HCT116 (cell line): ENCODE measurements at regions not wholly inside any gene's neighbourhood (a gene's known extent, or its start where the extent isn't known, plus 50 kb on each side); places are given as distances from the start of the nearest gene placed in this dataset.

Experiments used
- ATAC-seq: fragments of 200-7000 bp; cut with Tn5 transposase; 2 replicates; pipeline ENCODE4 v1.9.1; 2020; ENCODE audit warnings: mild to moderate bottlenecking, moderate library complexity
- BruUV-seq: library from RNA; stranded (reverse); fragments of 400-500 nt; replicated peaks from 2 replicates; lab custom pipeline; 2021; lab: Mats Ljungman, UMichigan
- CTCF ChIA-PET: fragments of 300-600 bp; sonication (Branson Sonifier 250); formaldehyde crosslinking; loops from one replicate; lab custom pipeline; 2021; ENCODE audit warnings: antibody characterized with exemption; lab: Charles Lee
- POLR2A ChIA-PET: fragments of 300-600, 350-600 bp; sonication (Branson Sonifier 250); formaldehyde crosslinking; loops from one replicate; lab custom pipeline; 2021; ENCODE audit warnings: antibody characterized with exemption; lab: Charles Lee
- RAD21 ChIA-PET, 2 experiments: fragments of 300-600 bp; sonication (Branson Sonifier 250); formaldehyde crosslinking; loops; one replicate each; lab custom pipeline; 2023; ENCODE audit warnings: low total read pairs in 2 of 2; ENCODE audit not compliant: uncharacterized antibody in 2 of 2, unreplicated experiment in 2 of 2, low non-redundant PET in 1 of 2; lab: Charles Lee
- DNase-seq: peaks from one replicate; pipeline ENCODE4 v3.0.0-alpha.2; 2010; ENCODE audit warnings: low read depth, low spot score
- H2AFZ ChIP-seq: fragments of 200-600 bp; shearing (Covaris generic), sonication (generic); 2 replicates; pipeline ENCODE4 v1.6.1; 2017; ENCODE audit warnings: low read depth, mixed run types, mixed read lengths, antibody characterized with exemption, low read length; ENCODE audit not compliant: poor library complexity, severe bottlenecking
- H3K27ac ChIP-seq: 2 replicates; pipeline ENCODE4 v1.5.1; 2012; ENCODE audit warnings: low read depth, low read length
- H3K27me3 ChIP-seq: fragments of 200-600 bp; sonication (generic); 2 replicates; pipeline ENCODE4 v1.6.1; 2016; ENCODE audit warnings: mixed run types, low read length, mixed read lengths; ENCODE audit not compliant: insufficient read depth
- H3K36me3 ChIP-seq, 2 experiments: fragments of 200-500 bp in 1 of 2; fragments of 200-600 bp in 1 of 2; sonication (Bioruptor generic) in 1 of 2; sonication (generic) in 1 of 2; 2 replicates each; pipeline versions ENCODE4 v1.5.1 to v1.6.1; 2014 to 2016; ENCODE audit warnings: low read length in 2 of 2, inconsistent platforms in 1 of 2, mixed read lengths in 1 of 2, mixed run types in 1 of 2; ENCODE audit not compliant: insufficient read depth in 2 of 2, control insufficient read depth in 1 of 2
- H3K4me1 ChIP-seq, 2 experiments: fragments of 200-600 bp in 1 of 2; sonication (generic) in 1 of 2; 2 replicates each; pipeline versions ENCODE4 v1.5.1 to v1.6.1; 2012 to 2017; ENCODE audit warnings: low read length in 2 of 2, inconsistent platforms in 1 of 2, mild to moderate bottlenecking in 1 of 2, mixed read lengths in 1 of 2, mixed run types in 1 of 2, moderate library complexity in 1 of 2; ENCODE audit not compliant: insufficient read depth in 2 of 2, control insufficient read depth in 1 of 2
- H3K4me2 ChIP-seq: fragments of 200-600 bp; sonication (generic); 2 replicates; pipeline ENCODE4 v1.6.1; 2017; ENCODE audit warnings: mixed run types, low read length, mixed read lengths
- H3K4me3 ChIP-seq, 2 experiments: fragments of 200-600 bp in 1 of 2; sonication (generic) in 1 of 2; replicated peaks in 1 of 2; 2 replicates each; pipeline ENCODE4 v1.5.1; 2011 to 2016; ENCODE audit warnings: low read length in 2 of 2, control low read depth in 1 of 2, low read depth in 1 of 2, mild to moderate bottlenecking in 1 of 2, mixed read lengths in 1 of 2, mixed run types in 1 of 2
- H3K79me2 ChIP-seq: fragments of 200-600 bp; sonication (generic); 2 replicates; pipeline ENCODE4 v1.6.1; 2017; ENCODE audit warnings: mild to moderate bottlenecking, mixed run types, low read length, moderate library complexity, mixed read lengths; ENCODE audit not compliant: insufficient read depth
- H3K9ac ChIP-seq: fragments of 200-600 bp; sonication (generic); 2 replicates; pipeline ENCODE4 v1.6.1; 2016; ENCODE audit warnings: low read length, mixed read lengths
- H3K9me2 ChIP-seq: fragments of 200-600 bp; sonication (generic), shearing (Covaris generic); 2 replicates; pipeline ENCODE4 v1.6.1; 2017; ENCODE audit warnings: mixed run types, mild to moderate bottlenecking, moderate library complexity; ENCODE audit not compliant: insufficient read depth
- H3K9me3 ChIP-seq, 2 experiments: fragments of 200-500 bp in 1 of 2; fragments of 200-600 bp in 1 of 2; sonication (Bioruptor generic) in 1 of 2; sonication (generic) in 1 of 2; 2 replicates each; pipeline ENCODE4 v1.6.1; 2014 to 2017; ENCODE audit warnings: low read length in 2 of 2, mixed read lengths in 2 of 2, inconsistent platforms in 1 of 2, low read depth in 1 of 2, mild to moderate bottlenecking in 1 of 2, mixed run types in 1 of 2, moderate library complexity in 1 of 2; ENCODE audit not compliant: control insufficient read depth in 1 of 2, insufficient read depth in 1 of 2
- H4K20me1 ChIP-seq: fragments of 200-600 bp; sonication (generic), shearing (Covaris generic); 2 replicates; pipeline ENCODE4 v1.6.1; 2017; ENCODE audit warnings: mixed run types, mild to moderate bottlenecking, moderate library complexity; ENCODE audit not compliant: insufficient read depth
- CBX3 ChIP-seq: IDR thresholded peaks from 2 replicates; pipeline ENCODE4 v1.6.1; 2012; ENCODE audit warnings: low read depth
- EGR1 ChIP-seq: IDR thresholded peaks from 2 replicates; pipeline ENCODE4 v1.6.1; 2012; ENCODE audit warnings: low read depth
- ELF1 ChIP-seq: IDR thresholded peaks from 2 replicates; pipeline ENCODE4 v1.6.1; 2012; ENCODE audit warnings: low read depth, borderline replicate concordance
- EZH2phosphoT487 ChIP-seq: fragments of 200-600 bp; IDR thresholded peaks from 2 replicates; pipeline ENCODE4 v1.6.1; 2018; ENCODE audit warnings: antibody characterized with exemption, borderline replicate concordance
- FOSL1 ChIP-seq: IDR thresholded peaks from 2 replicates; pipeline ENCODE4 v1.6.1; 2012; ENCODE audit warnings: low read depth
- JUND ChIP-seq: IDR thresholded peaks from 2 replicates; pipeline ENCODE4 v1.6.1; 2012
- POLR2A ChIP-seq: IDR thresholded peaks from 2 replicates; pipeline ENCODE4 v1.7.0; 2011; ENCODE audit warnings: borderline replicate concordance; ENCODE audit not compliant: insufficient read depth, insufficient read length; ENCODE audit errors: extremely low read depth
- POLR2AphosphoS5 ChIP-seq: IDR thresholded peaks from 2 replicates; pipeline ENCODE4 v1.6.1; 2011; ENCODE audit warnings: mild to moderate bottlenecking, low read depth, low read length, moderate library complexity
- RAD21 ChIP-seq: IDR thresholded peaks from 2 replicates; pipeline ENCODE4 v1.6.1; 2012; ENCODE audit warnings: low read depth, mild to moderate bottlenecking
- SP1 ChIP-seq: IDR thresholded peaks from 2 replicates; pipeline ENCODE4 v1.6.1; 2012; ENCODE audit warnings: low read depth
- SRF ChIP-seq: IDR thresholded peaks from 2 replicates; pipeline ENCODE4 v1.6.1; 2012; ENCODE audit warnings: low read depth
- TCF7L2 ChIP-seq: IDR thresholded peaks from 2 replicates; pipeline ENCODE4 v1.7.0; 2011; ENCODE audit warnings: borderline replicate concordance, inconsistent platforms; ENCODE audit not compliant: insufficient read depth, insufficient read length; ENCODE audit errors: extremely low read depth
- ZFX ChIP-seq: fragments of 450-650 bp; IDR thresholded peaks from 2 replicates; pipeline ENCODE4 v1.6.1; 2017
- ZNF274 ChIP-seq: fragments of 200-500 bp; sonication (Bioruptor generic); IDR thresholded peaks from 2 replicates; pipeline ENCODE4 v1.6.1; 2014; ENCODE audit warnings: mild to moderate bottlenecking, low read depth, low read length, inconsistent platforms
- intact Hi-C: fragments of 100-400 bp; cut with micrococcal nuclease; formaldehyde crosslinking; loops from 2 replicates; pipeline ENCODE4 v1.10.0; 2022
- TF ChIP-seq, protein P1 (sequence below): IDR thresholded peaks from 2 replicates; pipeline ENCODE4 v1.6.1; 2012
- TF ChIP-seq, protein P2 (sequence below), 3 experiments: fragments of 200-600 bp in 1 of 3; sonication (generic) in 1 of 3; IDR thresholded peaks in 2 of 3; conservative IDR thresholded peaks in 1 of 3; 2 replicates each; pipeline ENCODE4 v1.5.1; 2012 to 2017; ENCODE audit warnings: low read depth in 2 of 3, low read length in 2 of 3, antibody characterized with exemption in 1 of 3, borderline replicate concordance in 1 of 3, control low read depth in 1 of 3, mild to moderate bottlenecking in 1 of 3, mixed read lengths in 1 of 3, mixed run types in 1 of 3, moderate library complexity in 1 of 3; ENCODE audit not compliant: insufficient read depth in 1 of 3
- TF ChIP-seq, protein P3 (sequence below): IDR thresholded peaks from 2 replicates; pipeline ENCODE4 v1.6.1; 2011; ENCODE audit warnings: mild to moderate bottlenecking, low read length, moderate library complexity; ENCODE audit not compliant: insufficient replicate concordance; ENCODE audit errors: extremely low read depth

DNA sequence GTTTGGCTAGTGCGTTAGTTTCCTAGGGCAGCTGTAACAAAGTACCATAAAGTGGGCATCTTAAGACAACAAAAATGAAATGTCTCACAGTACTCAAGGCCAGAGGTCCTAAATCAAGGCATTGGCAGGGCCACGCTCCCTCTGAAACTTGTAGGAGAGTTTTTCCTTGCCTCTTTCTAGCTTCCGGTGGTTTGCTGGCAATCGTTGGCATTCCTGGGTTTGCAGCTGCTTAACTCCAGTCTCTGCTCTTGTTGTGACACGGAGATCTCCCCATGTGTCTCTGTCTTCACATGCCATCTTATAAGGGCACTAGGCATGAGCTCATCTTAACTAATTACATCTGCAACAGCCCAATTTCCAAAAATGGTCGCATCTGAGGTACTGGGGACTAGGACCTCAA is 362.0 kb upstream of the BOD1L1 start:
- ChIA-PET POLR2A (no interaction called here), CTCF (no interaction called here), RAD21 (no interaction called here)
- no peak for DNase-seq
- Histone ChIP-seq H3K4me2 (no peak overlapping the region), H3K27me3 (no peaks in the 10 kb centered on the region), H3K27ac (no peak overlapping the region), H4K20me1 (no peaks in the 10 kb centered on the region), H3K9ac (no peak overlapping the region), H3K9me3 (peaks cover 3 to 12% of the 10 kb centered on the region in 2 experiments; a peak in 2 of 4 replicates), H3K36me3 (no peaks in the 10 kb centered on the region), H3K9me2 (no peaks in the 10 kb centered on the region), H2AFZ (no peak overlapping the region), H3K79me2 (no peaks in the 10 kb centered on the region), H3K4me1 (no peaks in the 10 kb centered on the region), H3K4me3 (no peak overlapping the region)
- TF ChIP-seq SRF, result no peak
- no peak for TF ChIP-seq JUND
- TF ChIP-seq, protein P1, sequence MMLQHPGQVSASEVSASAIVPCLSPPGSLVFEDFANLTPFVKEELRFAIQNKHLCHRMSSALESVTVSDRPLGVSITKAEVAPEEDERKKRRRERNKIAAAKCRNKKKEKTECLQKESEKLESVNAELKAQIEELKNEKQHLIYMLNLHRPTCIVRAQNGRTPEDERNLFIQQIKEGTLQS, result no peak
- TF ChIP-seq, protein P2, sequence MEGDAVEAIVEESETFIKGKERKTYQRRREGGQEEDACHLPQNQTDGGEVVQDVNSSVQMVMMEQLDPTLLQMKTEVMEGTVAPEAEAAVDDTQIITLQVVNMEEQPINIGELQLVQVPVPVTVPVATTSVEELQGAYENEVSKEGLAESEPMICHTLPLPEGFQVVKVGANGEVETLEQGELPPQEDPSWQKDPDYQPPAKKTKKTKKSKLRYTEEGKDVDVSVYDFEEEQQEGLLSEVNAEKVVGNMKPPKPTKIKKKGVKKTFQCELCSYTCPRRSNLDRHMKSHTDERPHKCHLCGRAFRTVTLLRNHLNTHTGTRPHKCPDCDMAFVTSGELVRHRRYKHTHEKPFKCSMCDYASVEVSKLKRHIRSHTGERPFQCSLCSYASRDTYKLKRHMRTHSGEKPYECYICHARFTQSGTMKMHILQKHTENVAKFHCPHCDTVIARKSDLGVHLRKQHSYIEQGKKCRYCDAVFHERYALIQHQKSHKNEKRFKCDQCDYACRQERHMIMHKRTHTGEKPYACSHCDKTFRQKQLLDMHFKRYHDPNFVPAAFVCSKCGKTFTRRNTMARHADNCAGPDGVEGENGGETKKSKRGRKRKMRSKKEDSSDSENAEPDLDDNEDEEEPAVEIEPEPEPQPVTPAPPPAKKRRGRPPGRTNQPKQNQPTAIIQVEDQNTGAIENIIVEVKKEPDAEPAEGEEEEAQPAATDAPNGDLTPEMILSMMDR (IDR thresholded peaks at IDR 0.05 in 2 of 3, conservative IDR thresholded peaks at IDR 0.05 in 1 of 3; ENCODE audit: borderline replicate concordance in 1 of 3, insufficient read depth in 1 of 3, low read depth in 2 of 3, low read length in 2 of 3), result no peak
- no peak for TF ChIP-seq SP1
- no peak for TF ChIP-seq POLR2AphosphoS5
- TF ChIP-seq ELF1, result no peak
- no peak for TF ChIP-seq POLR2A
- no peak for TF ChIP-seq EZH2phosphoT487
- TF ChIP-seq, protein P3, sequence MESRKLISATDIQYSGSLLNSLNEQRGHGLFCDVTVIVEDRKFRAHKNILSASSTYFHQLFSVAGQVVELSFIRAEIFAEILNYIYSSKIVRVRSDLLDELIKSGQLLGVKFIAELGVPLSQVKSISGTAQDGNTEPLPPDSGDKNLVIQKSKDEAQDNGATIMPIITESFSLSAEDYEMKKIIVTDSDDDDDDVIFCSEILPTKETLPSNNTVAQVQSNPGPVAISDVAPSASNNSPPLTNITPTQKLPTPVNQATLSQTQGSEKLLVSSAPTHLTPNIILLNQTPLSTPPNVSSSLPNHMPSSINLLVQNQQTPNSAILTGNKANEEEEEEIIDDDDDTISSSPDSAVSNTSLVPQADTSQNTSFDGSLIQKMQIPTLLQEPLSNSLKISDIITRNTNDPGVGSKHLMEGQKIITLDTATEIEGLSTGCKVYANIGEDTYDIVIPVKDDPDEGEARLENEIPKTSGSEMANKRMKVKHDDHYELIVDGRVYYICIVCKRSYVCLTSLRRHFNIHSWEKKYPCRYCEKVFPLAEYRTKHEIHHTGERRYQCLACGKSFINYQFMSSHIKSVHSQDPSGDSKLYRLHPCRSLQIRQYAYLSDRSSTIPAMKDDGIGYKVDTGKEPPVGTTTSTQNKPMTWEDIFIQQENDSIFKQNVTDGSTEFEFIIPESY, result no peak
- TF ChIP-seq ZNF274, result no peak
- TF ChIP-seq RAD21, result no peak
- no peak for TF ChIP-seq ZFX
- TF ChIP-seq EGR1, result no peak
- TF ChIP-seq FOSL1, result no peak
- no peak for TF ChIP-seq TCF7L2
- no peak for TF ChIP-seq CBX3
- intact Hi-C loops, result no loop called here
- no TSS peak for BruUV-seq
- no peak for ATAC-seq
